ENCODE measurements at regions not wholly inside any gene's neighbourhood (a gene's known extent, or its start where the extent isn't known, plus 50 kb on each side); places are given as distances from the start of the nearest gene placed in this dataset.

- peaks cover 52% of the 10 kb centered on the region for H3K4me1 Mint-ChIP-seq (ENCODE audit: low read depth)
These were observed 64.8 kb upstream of the PTGR2 start for GRCh38 chr14:73786636-73787485.

DNA sequence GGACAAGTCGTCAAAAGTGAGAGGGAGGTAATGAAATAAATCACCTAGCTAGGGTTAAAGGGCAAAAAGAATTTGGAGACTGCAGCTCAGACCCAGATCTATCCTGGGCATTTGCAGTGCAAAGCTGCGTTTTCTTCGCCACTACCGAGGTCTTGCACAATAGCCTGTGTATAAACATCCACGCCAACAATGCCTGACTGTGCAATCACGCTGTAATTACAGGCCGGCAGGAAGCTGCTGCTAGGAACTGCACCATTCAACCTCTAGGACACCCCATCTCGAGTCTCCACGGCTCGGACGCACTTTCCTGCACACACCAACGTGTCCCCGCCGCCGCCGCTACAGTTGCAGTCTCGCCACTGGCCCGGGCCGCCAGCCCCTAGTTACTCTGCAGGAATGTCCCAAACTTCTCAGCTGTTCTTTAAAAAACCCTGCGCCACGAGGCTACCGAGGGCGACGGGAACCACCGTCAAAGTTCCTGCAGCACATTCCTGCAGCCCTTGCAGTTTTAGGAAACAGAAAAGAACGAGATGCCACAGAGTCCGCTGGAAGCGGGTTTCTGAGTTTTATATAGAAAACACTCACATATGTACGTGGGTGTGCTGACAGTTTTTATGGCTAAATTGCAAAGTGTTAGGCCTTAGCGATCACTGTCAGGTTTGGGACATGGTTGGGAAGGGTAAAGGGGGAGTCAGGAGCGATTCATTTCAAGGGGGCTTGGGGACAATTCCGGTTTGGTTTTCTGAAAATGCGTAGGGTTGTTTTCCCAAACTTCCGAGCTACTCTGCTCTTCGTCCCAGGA, 65.6 kb upstream of the PTGR2 start:
- DNase-seq (ENCODE audit: low spot score) = peak; percentile 67
- H3K27me3 Mint-ChIP-seq (ENCODE audit: low read depth) = no peaks in the 10 kb centered on the region
- peak overlapping the region; percentile 85 for H3K27ac Mint-ChIP-seq
- peak overlapping the region; percentile 91 for H3K4me3 Mint-ChIP-seq
- H3K36me3 Mint-ChIP-seq (ENCODE audit: low read depth) = peaks cover 7% of the 10 kb centered on the region
- H3K4me1 Mint-ChIP-seq (ENCODE audit: low read depth) = peaks cover 52% of the 10 kb centered on the region
- H3K9me3 Mint-ChIP-seq = no peaks in the 10 kb centered on the region

More at GRCh38 chr14:73786636-73787485, 64.8 kb upstream of the PTGR2 start:
- Mint-ChIP-seq H3K27me3 (ENCODE audit: low read depth) (no peaks in the 10 kb centered on the region), H3K4me3 (peak overlapping the region; percentile 93), H3K36me3 (ENCODE audit: low read depth) (peaks cover 7% of the 10 kb centered on the region), H3K9me3 (no peaks in the 10 kb centered on the region), H3K27ac (peak overlapping the region; percentile 98)
- DNase-seq (ENCODE audit: low spot score) = peak; percentile 65

GRCh38 chr14:73785336-73785833, 66.2 kb upstream of the PTGR2 start:
- no peak for DNase-seq (ENCODE audit: low spot score)
- Mint-ChIP-seq H3K27ac (peak overlapping the region; percentile 85), H3K4me3 (peak overlapping the region; percentile 91), H3K9me3 (no peaks in the 10 kb centered on the region), H3K4me1 (ENCODE audit: low read depth) (peaks cover 57% of the 10 kb centered on the region), H3K27me3 (ENCODE audit: low read depth) (no peaks in the 10 kb centered on the region), H3K36me3 (ENCODE audit: low read depth) (peaks cover 9% of the 10 kb centered on the region)

DNA sequence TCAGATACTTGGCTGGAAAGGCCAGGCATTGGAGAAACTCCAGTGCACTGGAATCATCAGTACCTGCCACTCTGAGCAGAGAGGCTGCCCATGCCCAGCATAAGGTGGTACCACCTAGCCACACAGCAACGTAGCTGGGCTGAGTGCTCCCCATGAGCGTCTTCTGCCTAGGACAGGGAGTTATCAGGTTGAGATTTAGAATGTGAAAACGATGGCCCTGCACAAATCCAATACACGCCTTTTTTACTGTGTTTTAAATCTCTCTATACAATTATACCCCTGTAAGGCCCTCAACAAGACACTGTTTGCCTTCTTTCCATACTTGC, 66.7 kb upstream of the PTGR2 start:
- no peaks in the 10 kb centered on the region for H3K27me3 Mint-ChIP-seq (ENCODE audit: low read depth)
- DNase-seq (ENCODE audit: low spot score) = no peak
- H3K9me3 Mint-ChIP-seq = no peaks in the 10 kb centered on the region

DNA sequence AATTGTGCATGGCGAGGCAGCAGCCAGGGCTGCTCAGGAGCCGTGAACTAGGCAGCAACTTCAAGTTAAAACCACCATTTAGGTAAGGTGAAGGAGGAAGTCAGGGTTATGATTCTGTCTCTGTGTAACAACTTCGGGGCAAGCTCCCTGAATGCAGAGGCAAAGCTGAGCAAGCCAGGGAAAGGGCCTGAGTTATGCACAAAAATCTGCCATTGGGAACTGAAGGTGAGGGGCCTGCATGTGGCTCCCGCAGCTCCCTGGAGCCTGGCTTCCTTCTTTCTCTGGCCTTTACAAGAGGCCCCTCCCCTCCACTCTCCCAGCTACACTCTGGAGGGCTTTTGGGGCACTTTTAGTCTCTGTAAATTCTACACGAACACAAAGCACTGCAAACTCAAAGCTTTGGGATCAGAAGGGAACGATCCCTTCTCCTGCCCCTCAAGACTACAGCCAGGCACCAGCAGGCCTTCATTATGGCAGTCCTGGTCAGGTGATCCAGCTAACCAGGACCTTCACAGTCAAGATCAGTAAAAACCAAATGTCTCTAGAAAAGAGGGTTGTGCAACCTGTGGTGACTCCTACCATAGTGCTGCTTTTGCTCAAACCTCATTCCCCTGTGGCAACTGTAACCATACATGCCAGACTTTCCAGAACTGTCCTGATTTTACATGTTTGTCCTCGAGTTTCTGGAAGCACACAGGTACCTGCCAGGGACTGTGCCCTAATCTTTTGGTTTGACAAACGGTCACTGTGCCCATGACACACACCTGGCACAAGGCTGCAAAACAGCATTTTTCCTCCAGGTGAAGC, 67.2 kb upstream of the PTGR2 start:
- Mint-ChIP-seq H3K27me3 (ENCODE audit: low read depth) (no peaks in the 10 kb centered on the region), H3K4me3 (peak overlapping the region; percentile 91), H3K9me3 (no peaks in the 10 kb centered on the region), H3K27ac (peak overlapping the region; percentile 85), H3K36me3 (ENCODE audit: low read depth) (peaks cover 9% of the 10 kb centered on the region), H3K4me1 (ENCODE audit: low read depth) (peaks cover 59% of the 10 kb centered on the region)
- no peak for DNase-seq (ENCODE audit: low spot score)

More for the DNA sequence above, 66.7 kb upstream of the PTGR2 start:
- H3K36me3 Mint-ChIP-seq (ENCODE audit: low read depth) = peaks cover 9% of the 10 kb centered on the region
- peaks cover 59% of the 10 kb centered on the region for H3K4me1 Mint-ChIP-seq (ENCODE audit: low read depth)
- peak overlapping the region; percentile 85 for H3K27ac Mint-ChIP-seq
- H3K4me3 Mint-ChIP-seq = peak overlapping the region; percentile 91

- Mint-ChIP-seq H3K36me3 (ENCODE audit: low read depth) (peaks cover 11% of the 10 kb centered on the region), H3K27ac (peak overlapping the region; percentile 89), H3K27me3 (ENCODE audit: low read depth) (no peaks in the 10 kb centered on the region), H3K4me1 (ENCODE audit: low read depth) (peaks cover 55% of the 10 kb centered on the region), H3K4me3 (peak overlapping the region; percentile 91), H3K9me3 (no peaks in the 10 kb centered on the region)
- DNase-seq (ENCODE audit: low spot score) = no peak
These were observed 68.4 kb upstream of the PTGR2 start for GRCh38 chr14:73783107-73783727.

DNA sequence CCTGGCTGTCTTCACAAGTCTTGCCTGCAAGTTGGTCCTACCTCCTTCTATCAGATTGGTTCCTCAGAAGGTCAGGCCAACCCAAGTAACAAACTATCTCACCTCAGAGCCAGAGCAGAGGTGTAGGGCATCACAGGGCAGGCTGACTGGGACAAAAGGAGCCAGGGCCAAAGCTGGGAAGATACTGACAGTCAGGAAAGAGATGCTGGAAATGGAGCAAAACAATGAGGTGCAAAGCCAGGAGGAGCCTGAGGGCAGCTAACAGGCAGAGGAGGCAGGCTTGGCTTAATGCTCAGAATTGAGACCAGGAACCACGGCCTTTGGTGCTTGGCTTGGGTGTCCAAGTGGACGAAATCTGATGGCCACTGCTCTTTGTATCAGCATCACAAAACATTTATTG, 68.4 kb upstream of the PNMA1 start:
- Mint-ChIP-seq H3K4me3 (peak overlapping the region; percentile 91), H3K36me3 (ENCODE audit: low read depth) (peaks cover 11% of the 10 kb centered on the region), H3K27ac (peak overlapping the region; percentile 89), H3K9me3 (no peaks in the 10 kb centered on the region), H3K27me3 (ENCODE audit: low read depth) (no peaks in the 10 kb centered on the region), H3K4me1 (ENCODE audit: low read depth) (peaks cover 50% of the 10 kb centered on the region)
- no peak for DNase-seq (ENCODE audit: low spot score)

DNA sequence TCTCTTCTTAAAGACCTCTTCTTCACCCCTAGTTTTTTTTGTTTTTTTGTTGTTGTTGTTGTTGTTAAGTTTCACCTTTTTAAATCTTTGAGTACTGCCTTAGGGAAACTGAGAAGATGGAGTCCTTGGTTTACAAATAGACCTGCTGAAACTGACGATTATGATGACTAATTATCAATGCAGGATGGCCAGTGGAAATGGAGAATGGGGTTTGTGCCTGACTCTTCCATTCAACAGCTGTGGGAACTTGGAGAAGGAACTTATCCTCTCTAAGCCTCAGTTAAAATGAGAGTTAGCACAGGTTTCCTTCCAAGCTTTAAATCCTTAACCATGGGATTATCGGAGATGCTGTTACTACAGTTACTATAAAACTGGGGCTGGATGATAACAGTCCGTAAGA, 66.7 kb upstream of the PNMA1 start:
- no peaks in the 10 kb centered on the region for H3K27me3 Mint-ChIP-seq (ENCODE audit: low read depth)
- no peak overlapping the region for H3K4me3 Mint-ChIP-seq
- peaks cover 11% of the 10 kb centered on the region for H3K36me3 Mint-ChIP-seq (ENCODE audit: low read depth)
- H3K9me3 Mint-ChIP-seq = no peaks in the 10 kb centered on the region
- peaks cover 54% of the 10 kb centered on the region for H3K4me1 Mint-ChIP-seq (ENCODE audit: low read depth)
- peak overlapping the region; percentile 31 for H3K27ac Mint-ChIP-seq
- DNase-seq (ENCODE audit: low spot score) = no peak

DNA sequence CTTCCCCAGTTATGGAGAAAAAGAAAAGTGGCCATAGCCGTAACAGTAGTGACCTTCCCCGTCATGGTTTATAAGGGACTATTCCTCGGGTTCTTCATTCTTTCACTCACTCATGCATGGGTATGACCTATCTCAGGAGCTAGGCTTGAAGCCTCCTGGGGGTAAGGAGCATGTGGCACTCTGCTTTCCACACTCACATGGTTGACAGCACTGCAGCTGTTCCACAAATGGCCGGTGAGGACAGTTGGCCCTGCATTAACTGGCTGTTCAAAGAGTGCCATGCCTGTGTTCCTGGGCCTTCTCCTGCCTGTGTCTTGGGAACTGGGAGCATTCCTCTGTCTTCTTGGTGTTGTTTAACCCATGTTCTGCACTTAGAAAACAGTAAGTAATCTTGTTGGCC, 66.2 kb upstream of the PNMA1 start:
- DNase-seq (ENCODE audit: low spot score) = no peak
- Mint-ChIP-seq H3K4me3 (no peak overlapping the region), H3K27me3 (ENCODE audit: low read depth) (no peaks in the 10 kb centered on the region), H3K36me3 (ENCODE audit: low read depth) (peaks cover 11% of the 10 kb centered on the region), H3K4me1 (ENCODE audit: low read depth) (peaks cover 53% of the 10 kb centered on the region), H3K9me3 (no peaks in the 10 kb centered on the region), H3K27ac (no peak overlapping the region)

DNA sequence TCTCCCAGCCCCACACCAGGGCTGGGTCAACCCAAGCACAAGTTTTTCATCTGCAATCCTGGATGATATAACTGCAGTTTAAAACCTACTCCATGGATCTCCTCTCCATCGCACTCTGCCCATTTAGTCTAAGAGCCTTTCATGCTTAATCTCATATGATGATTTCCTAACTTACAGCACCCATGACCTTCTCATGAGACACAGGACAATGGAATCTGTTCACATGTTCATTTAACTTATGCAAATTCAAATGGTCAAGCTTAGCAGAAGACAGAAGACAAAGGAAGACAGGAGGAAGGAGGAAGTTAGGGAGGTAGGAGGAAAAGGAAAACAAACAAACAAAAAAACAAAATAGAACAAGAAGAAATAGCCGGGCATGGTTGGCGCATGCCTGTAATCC, 64.6 kb upstream of the PNMA1 start:
- H3K27me3 Mint-ChIP-seq (ENCODE audit: low read depth) = no peaks in the 10 kb centered on the region
- no peak for DNase-seq (ENCODE audit: low spot score)
- H3K27ac Mint-ChIP-seq = no peak overlapping the region
- peaks cover 14% of the 10 kb centered on the region for H3K36me3 Mint-ChIP-seq (ENCODE audit: low read depth)
- H3K9me3 Mint-ChIP-seq = no peaks in the 10 kb centered on the region
- peaks cover 51% of the 10 kb centered on the region for H3K4me1 Mint-ChIP-seq (ENCODE audit: low read depth)
- H3K4me3 Mint-ChIP-seq = no peak overlapping the region

DNA sequence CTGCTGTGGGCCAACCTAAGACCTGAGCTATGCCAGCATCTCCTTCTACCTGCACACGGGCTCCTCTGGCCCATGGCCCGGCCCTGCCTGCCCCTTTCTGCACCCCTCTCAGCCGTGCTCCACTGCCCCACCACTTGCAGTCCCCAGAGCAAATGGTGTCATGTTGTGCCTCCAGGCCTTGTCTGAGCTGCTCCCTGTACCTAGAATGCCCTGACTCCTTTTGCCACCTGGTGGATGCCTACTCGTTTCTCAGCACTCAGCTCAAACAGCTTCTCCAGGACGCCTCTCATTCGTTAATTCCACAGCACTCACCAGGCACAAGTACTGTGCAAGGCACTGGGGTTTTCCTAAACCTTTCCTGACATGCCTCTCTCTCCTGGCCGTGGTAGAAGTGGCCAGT, 63.2 kb upstream of the PNMA1 start:
- DNase-seq (ENCODE audit: low spot score) = no peak
- Mint-ChIP-seq H3K27me3 (ENCODE audit: low read depth) (no peaks in the 10 kb centered on the region), H3K9me3 (no peaks in the 10 kb centered on the region), H3K4me3 (no peak overlapping the region), H3K27ac (peak overlapping the region; percentile 49), H3K36me3 (ENCODE audit: low read depth) (peaks cover 8% of the 10 kb centered on the region), H3K4me1 (ENCODE audit: low read depth) (peaks cover 46% of the 10 kb centered on the region)

DNA sequence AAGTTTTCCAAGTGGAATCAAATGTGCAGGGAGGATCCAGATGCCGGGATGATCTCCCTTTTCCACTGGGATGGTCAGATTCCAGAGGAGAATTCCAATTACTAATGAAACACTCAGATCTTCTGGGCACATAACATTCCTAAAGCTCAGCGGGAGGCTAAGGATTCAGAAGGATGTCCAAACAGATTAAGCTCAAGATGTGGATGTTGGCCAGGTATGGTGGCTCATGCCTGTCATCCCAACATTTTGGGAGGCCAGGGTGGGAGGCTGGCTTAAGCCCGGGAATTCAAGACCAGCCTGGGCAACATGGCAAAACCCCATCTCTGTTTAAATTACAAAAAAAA, 62.0 kb upstream of the PNMA1 start:
- no peak for DNase-seq (ENCODE audit: low spot score)
- Mint-ChIP-seq H3K36me3 (ENCODE audit: low read depth) (peaks cover 7% of the 10 kb centered on the region), H3K4me3 (no peak overlapping the region), H3K9me3 (no peaks in the 10 kb centered on the region), H3K27me3 (ENCODE audit: low read depth) (no peaks in the 10 kb centered on the region), H3K4me1 (ENCODE audit: low read depth) (peaks cover 57% of the 10 kb centered on the region), H3K27ac (no peak overlapping the region)

DNA sequence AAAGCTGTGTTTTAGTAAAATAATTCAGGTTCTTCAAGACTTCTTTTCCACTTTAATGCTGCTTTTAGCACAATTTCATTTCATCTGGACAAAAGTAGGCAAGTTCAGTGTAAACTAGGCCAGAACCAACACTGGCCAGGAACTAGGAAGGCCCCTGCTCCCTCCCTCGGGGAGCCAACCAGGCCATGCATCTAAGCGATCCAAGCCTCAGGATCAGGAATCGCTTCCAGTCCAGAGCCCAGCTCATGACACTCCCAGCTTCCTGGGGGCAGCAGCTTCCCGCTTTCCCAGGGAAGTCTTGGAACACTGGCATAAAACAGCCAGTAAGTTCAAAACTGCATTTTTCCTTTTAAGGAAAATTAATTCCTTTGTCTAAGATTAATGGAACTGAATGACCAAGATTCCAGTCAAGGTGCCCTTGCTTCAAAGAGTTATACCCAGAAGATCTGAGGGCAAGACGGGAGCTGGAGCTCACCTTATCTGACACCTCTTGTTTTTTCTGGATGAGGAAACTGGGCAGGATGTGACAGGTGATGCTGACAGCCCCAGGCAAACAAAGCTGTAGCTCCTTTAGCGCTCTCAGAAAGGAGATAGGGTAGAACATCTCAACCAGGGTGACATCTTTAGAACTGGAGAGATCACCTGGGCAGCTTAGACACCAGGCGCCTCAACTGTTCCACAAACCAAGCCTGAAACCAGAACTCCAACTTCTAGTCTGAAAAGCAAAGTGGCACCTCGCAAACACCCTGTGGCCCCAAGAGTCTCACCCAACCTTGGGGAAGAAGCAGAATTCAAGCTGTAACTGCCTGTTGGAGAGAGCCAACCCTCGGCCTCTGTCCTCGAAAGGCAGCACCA, 61.4 kb upstream of the PNMA1 start:
- H3K27me3 Mint-ChIP-seq (ENCODE audit: low read depth) = no peaks in the 10 kb centered on the region
- no peak overlapping the region for H3K27ac Mint-ChIP-seq
- no peaks in the 10 kb centered on the region for H3K9me3 Mint-ChIP-seq
- H3K4me1 Mint-ChIP-seq (ENCODE audit: low read depth) = peaks cover 60% of the 10 kb centered on the region
- no peak for DNase-seq (ENCODE audit: low spot score)
- H3K36me3 Mint-ChIP-seq (ENCODE audit: low read depth) = peaks cover 6% of the 10 kb centered on the region
- no peak overlapping the region for H3K4me3 Mint-ChIP-seq
